ENCODE measurements at regions not wholly inside any gene's neighbourhood (a gene's known extent, or its start where the extent isn't known, plus 50 kb on each side); places are given as distances from the start of the nearest gene placed in this dataset.

DNA sequence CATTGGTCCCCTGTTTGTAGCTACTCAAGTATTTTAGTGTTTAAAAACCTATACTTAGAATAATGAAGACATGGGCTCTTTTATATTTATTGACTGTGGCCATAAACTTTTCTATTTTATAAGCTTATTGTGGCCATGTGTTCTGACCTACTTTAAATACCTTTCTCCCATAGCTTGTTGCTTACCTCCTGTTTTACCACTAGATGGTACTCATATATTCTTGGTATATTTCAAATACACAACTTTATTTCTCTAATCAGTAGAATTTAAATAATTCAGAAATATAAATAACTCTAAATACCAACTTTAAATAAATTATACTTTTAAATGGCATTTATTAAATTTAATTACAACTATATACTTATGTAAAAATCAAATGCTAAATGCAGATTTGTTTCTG is 498.0 kb downstream of the PRDM9 start:
- TF ChIP-seq CTCF (IDR thresholded peaks at IDR 0.05) (no peak), POLR2A (IDR thresholded peaks at IDR 0.05; ENCODE audit: low read depth) (no peak)

All from esophagus muscularis mucosa (tissue), 3 donors.